C4-2B (cell line): ENCODE measurements at regions not wholly inside any gene's neighbourhood (a gene's known extent, or its start where the extent isn't known, plus 50 kb on each side); places are given as distances from the start of the nearest gene placed in this dataset.

Source experiments
- CTCF ChIP-seq: fragments of 450-650 bp; conservative IDR thresholded peaks from 2 replicates; pipeline ENCODE4 v1.5.1; 2017; ENCODE audit warnings: mild to moderate bottlenecking
- ZFX ChIP-seq: fragments of 450-650 bp; IDR thresholded peaks from 2 replicates; pipeline ENCODE4 v1.6.1; 2017

DNA sequence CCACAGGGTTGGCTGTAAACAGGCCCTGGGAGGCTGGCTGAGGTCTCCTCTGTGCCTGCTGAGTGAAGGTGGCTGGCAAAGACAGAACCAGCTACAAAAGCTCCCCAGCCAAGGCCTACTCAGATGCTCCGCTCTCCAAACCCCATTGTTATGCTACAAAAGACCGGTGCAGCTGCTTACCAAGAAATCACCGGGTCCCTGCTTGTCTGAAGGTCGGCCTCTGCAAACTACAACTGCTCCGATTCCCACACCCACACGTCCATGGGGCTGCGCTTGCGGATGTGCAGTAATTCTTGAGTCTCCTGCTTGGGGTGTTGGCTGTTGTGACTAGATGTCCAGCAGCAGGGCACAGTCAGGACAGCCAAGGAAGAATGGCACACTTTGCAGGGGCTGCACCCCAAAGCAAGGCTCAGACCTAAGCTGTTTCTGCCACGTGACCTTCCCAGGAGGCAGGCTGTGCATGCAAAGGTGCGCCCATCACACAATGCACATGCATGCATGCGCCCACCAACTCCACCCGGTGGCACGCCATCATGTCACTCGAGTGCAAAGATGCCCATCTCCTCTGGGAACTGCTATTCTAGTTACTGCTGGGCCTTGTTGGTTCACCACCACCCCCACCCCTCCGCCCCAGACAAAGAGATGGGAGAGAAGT lies 97.8 kb downstream of the OAT start:
- no peak for TF ChIP-seq CTCF
- no peak for TF ChIP-seq ZFX
